Neuronal stem cell (in vitro differentiated cells): ENCODE measurements at regions not wholly inside any gene's neighbourhood (a gene's known extent, or its start where the extent isn't known, plus 50 kb on each side); places are given as distances from the start of the nearest gene placed in this dataset.

Source experiments
- DNase-seq: peaks from one replicate; pipeline ENCODE4 v3.0.0-alpha.2; 2013; ENCODE audit warnings: low spot score
- H2AFZ ChIP-seq: one replicate; pipeline ENCODE4 v1.6.1; 2013; ENCODE audit warnings: mild to moderate bottlenecking, low read length, inconsistent platforms
- H2AK5ac ChIP-seq: 2 replicates; pipeline ENCODE4 v1.6.1; 2013; ENCODE audit warnings: low read depth, mild to moderate bottlenecking, inconsistent platforms, low read length, moderate library complexity, mixed read lengths
- H2BK120ac ChIP-seq: 2 replicates; pipeline ENCODE4 v1.6.1; 2013; ENCODE audit warnings: low read depth, mild to moderate bottlenecking, inconsistent platforms, low read length, moderate library complexity, mixed read lengths
- H2BK12ac ChIP-seq: one replicate; pipeline ENCODE4 v1.6.1; 2013; ENCODE audit warnings: low read length, inconsistent platforms
- H2BK15ac ChIP-seq: 2 replicates; pipeline ENCODE4 v1.6.1; 2013; ENCODE audit warnings: mild to moderate bottlenecking, low read length, inconsistent platforms, mixed read lengths
- H2BK5ac ChIP-seq: one replicate; pipeline ENCODE4 v1.6.1; 2013; ENCODE audit warnings: inconsistent platforms, mild to moderate bottlenecking, low read length, moderate library complexity
- H3K14ac ChIP-seq: one replicate; pipeline ENCODE4 v1.6.1; 2013; ENCODE audit warnings: low read length, inconsistent platforms
- H3K18ac ChIP-seq: 2 replicates; pipeline ENCODE4 v1.6.1; 2013; ENCODE audit warnings: low read length, inconsistent platforms
- H3K23ac ChIP-seq: 2 replicates; pipeline ENCODE4 v1.6.1; 2013; ENCODE audit warnings: low read depth, mild to moderate bottlenecking, mixed read lengths, low read length, inconsistent platforms; ENCODE audit not compliant: poor library complexity
- H3K27ac ChIP-seq: replicated peaks from 3 replicates; pipeline ENCODE4 v1.5.1; 2013; ENCODE audit warnings: low read length, inconsistent platforms
- H3K27me3 ChIP-seq, 3 experiments: 2 replicates each; pipeline ENCODE4 v1.6.1; 2013; ENCODE audit warnings: low read length in 3 of 3, mild to moderate bottlenecking in 2 of 3, inconsistent platforms in 1 of 3, low read depth in 1 of 3, mixed read lengths in 1 of 3, moderate library complexity in 1 of 3; ENCODE audit not compliant: control insufficient read depth in 3 of 3, insufficient read depth in 3 of 3
- H3K36me3 ChIP-seq, 2 donors: replicated peaks in 1 of 2; 2 replicates each; pipeline ENCODE4 v1.6.1; 2013; ENCODE audit warnings: low read length in 2 of 2; ENCODE audit not compliant: control insufficient read depth in 2 of 2, insufficient read depth in 2 of 2
- H3K4ac ChIP-seq: 2 replicates; pipeline ENCODE4 v1.6.1; 2013; ENCODE audit warnings: inconsistent platforms, mild to moderate bottlenecking, low read length, moderate library complexity
- H3K4me1 ChIP-seq, 2 donors: 1 replicate in 1 of 2; 2 replicates in 1 of 2; pipeline ENCODE4 v1.6.1; 2013; ENCODE audit warnings: low read length in 2 of 2, low read depth in 1 of 2; ENCODE audit not compliant: control insufficient read depth in 2 of 2, insufficient read depth in 1 of 2
- H3K4me2 ChIP-seq: one replicate; pipeline ENCODE4 v1.6.1; 2013; ENCODE audit warnings: mild to moderate bottlenecking, low read length, inconsistent platforms; ENCODE audit not compliant: insufficient read depth, poor library complexity, severe bottlenecking
- H3K4me3 ChIP-seq, 2 donors: 2 replicates each; pipeline ENCODE4 v1.5.1; 2013; ENCODE audit warnings: low read length in 2 of 2, mild to moderate bottlenecking in 2 of 2, inconsistent platforms in 1 of 2, moderate library complexity in 1 of 2
- H3K79me1 ChIP-seq: one replicate; pipeline ENCODE4 v1.6.1; 2013; ENCODE audit warnings: low read depth, mild to moderate bottlenecking, inconsistent platforms, low read length, moderate library complexity
- H3K9ac ChIP-seq: one replicate; pipeline ENCODE4 v1.6.1; 2013; ENCODE audit warnings: mild to moderate bottlenecking, low read depth, low read length, inconsistent platforms; ENCODE audit not compliant: poor library complexity
- H3K9me3 ChIP-seq, 2 donors: replicated peaks in 1 of 2; 2 replicates each; pipeline versions ENCODE3 to v1.6.1; 2013; ENCODE audit warnings: low read length in 2 of 2, mild to moderate bottlenecking in 2 of 2, inconsistent platforms in 1 of 2, low read depth in 1 of 2, mixed read lengths in 1 of 2, moderate library complexity in 1 of 2; ENCODE audit not compliant: control insufficient read depth in 2 of 2, insufficient read depth in 1 of 2
- H4K8ac ChIP-seq: one replicate; pipeline ENCODE4 v1.6.1; 2013; ENCODE audit warnings: low read depth, mild to moderate bottlenecking, inconsistent platforms, low read length, moderate library complexity
- H4K91ac ChIP-seq: one replicate; pipeline ENCODE4 v1.6.1; 2013; ENCODE audit warnings: low read length, low read depth, mild to moderate bottlenecking, inconsistent platforms; ENCODE audit not compliant: poor library complexity
- WGBS, 2 donors: extraction: QIAGEN DNeasy Blood & Tissue Kit; methylation state at CpG; one replicate each; pipeline ENCODE4 v1.1.7; 2013; ENCODE audit warnings: missing lambda C conversion rate in 2 of 2, mixed read lengths in 1 of 2; ENCODE audit not compliant: insufficient read length in 2 of 2, insufficient replicate concordance in 1 of 2; ENCODE audit errors: extremely low coverage in 2 of 2; 5-methylcytosine and 5-hydroxymethylcytosine counted together

GRCh38 chr7:123343611-123344010 lies 143.8 kb upstream of the SLC13A1 start:
- no peak overlapping the region for H3K18ac ChIP-seq
- no peak overlapping the region for H4K8ac ChIP-seq
- peaks cover 0 to 3% of the 10 kb centered on the region in 2 donors for H3K4me1 ChIP-seq
- no peak overlapping the region for H3K4me3 ChIP-seq
- no peak overlapping the region for H3K27ac ChIP-seq
- H3K27me3 ChIP-seq = no peaks in the 10 kb centered on the region
- H2BK5ac ChIP-seq = no peak overlapping the region
- H3K79me1 ChIP-seq = no peaks in the 10 kb centered on the region
- H3K23ac ChIP-seq = no peak overlapping the region
- DNase-seq = no peak
- H3K14ac ChIP-seq = no peak overlapping the region
- H3K9ac ChIP-seq = no peak overlapping the region
- H2BK120ac ChIP-seq = no peak overlapping the region
- peak overlapping the region; percentile 49 for H2AFZ ChIP-seq
- H2BK15ac ChIP-seq = no peak overlapping the region
- H3K9me3 ChIP-seq = no peaks in the 10 kb centered on the region
- no peak overlapping the region for H2BK12ac ChIP-seq
- H3K4me2 ChIP-seq = no peak overlapping the region
- H4K91ac ChIP-seq = no peak overlapping the region
- WGBS, 2 donors = no CpG with 5 or more reads among the region's 1 CpG
- H3K36me3 ChIP-seq = no peaks in the 10 kb centered on the region
- H3K4ac ChIP-seq = no peak overlapping the region
- no peak overlapping the region for H2AK5ac ChIP-seq

GRCh38 chr7:123341102-123341501 lies 141.3 kb upstream of the SLC13A1 start:
- no peak overlapping the region for H4K91ac ChIP-seq
- no peak overlapping the region for H3K14ac ChIP-seq
- H2BK120ac ChIP-seq = no peak overlapping the region
- no peak overlapping the region for H2BK5ac ChIP-seq
- H3K9ac ChIP-seq = no peak overlapping the region
- H2BK15ac ChIP-seq = no peak overlapping the region
- no peak overlapping the region for H3K4me3 ChIP-seq
- no peaks in the 10 kb centered on the region for H3K9me3 ChIP-seq
- no peak overlapping the region for H2AFZ ChIP-seq
- H3K27ac ChIP-seq = no peak overlapping the region
- H3K4me1 ChIP-seq = no peaks in the 10 kb centered on the region
- no peak for DNase-seq
- H2BK12ac ChIP-seq = no peak overlapping the region
- H3K4me2 ChIP-seq = no peak overlapping the region
- H3K4ac ChIP-seq = no peak overlapping the region
- H3K36me3 ChIP-seq = no peaks in the 10 kb centered on the region
- no CpG with 5 or more reads among the region's 1 CpG for WGBS, 2 donors
- no peak overlapping the region for H3K23ac ChIP-seq
- H3K79me1 ChIP-seq = no peaks in the 10 kb centered on the region
- no peak overlapping the region for H3K18ac ChIP-seq
- no peaks in the 10 kb centered on the region for H3K27me3 ChIP-seq
- no peak overlapping the region for H4K8ac ChIP-seq
- no peak overlapping the region for H2AK5ac ChIP-seq

GRCh38 chr7:123338688-123339087 lies 138.9 kb upstream of the SLC13A1 start:
- Histone ChIP-seq H3K27me3 (no peaks in the 10 kb centered on the region), H3K27ac (no peak overlapping the region), H3K23ac (no peak overlapping the region), H3K4me3 (no peak overlapping the region), H4K8ac (no peak overlapping the region), H3K36me3 (no peaks in the 10 kb centered on the region), H2BK15ac (no peak overlapping the region), H3K14ac (no peak overlapping the region), H3K4me1 (no peaks in the 10 kb centered on the region), H3K4me2 (no peak overlapping the region), H2BK5ac (no peak overlapping the region), H3K9me3 (no peaks in the 10 kb centered on the region), H2AK5ac (no peak overlapping the region), H3K9ac (no peak overlapping the region), H2AFZ (no peak overlapping the region), H4K91ac (no peak overlapping the region), H2BK12ac (no peak overlapping the region), H3K4ac (no peak overlapping the region), H2BK120ac (no peak overlapping the region), H3K18ac (no peak overlapping the region), H3K79me1 (no peaks in the 10 kb centered on the region)
- DNase-seq = no peak

DNA sequence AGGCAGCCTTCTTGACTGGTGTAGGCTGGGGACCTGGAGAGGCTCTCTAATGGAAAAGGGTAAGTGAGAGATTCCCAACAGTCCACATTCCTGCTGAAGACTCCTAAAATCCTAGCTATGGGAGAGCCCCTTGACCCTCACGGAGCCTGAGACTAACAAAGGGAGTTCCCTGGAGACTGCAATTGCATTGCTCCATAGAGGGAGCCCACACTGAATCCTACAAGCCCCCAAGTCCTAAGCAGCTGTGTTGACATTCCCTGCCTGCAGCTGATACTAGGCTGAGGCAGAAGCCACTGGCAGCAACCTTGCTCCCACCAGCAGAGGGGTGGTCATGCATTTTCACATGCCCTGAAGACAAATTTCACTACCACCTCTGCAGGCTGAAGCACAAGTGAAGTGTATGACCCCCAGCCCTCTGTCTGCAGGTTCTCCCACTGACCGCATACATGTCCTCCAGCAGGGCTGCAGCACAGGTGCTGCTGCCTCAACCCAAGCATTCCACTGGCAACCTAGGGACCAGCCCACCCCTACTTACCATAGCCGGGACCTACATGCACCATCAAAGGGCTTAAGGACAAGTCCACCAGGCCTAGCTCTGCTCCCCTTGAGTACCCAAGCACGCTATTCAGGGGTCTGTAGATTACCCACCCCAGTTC lies 130.3 kb upstream of the SLC13A1 start:
- Histone ChIP-seq H3K4me2 (no peak overlapping the region), H2BK12ac (no peak overlapping the region), H3K4ac (no peak overlapping the region), H3K36me3 (no peaks in the 10 kb centered on the region), H2AFZ (no peak overlapping the region), H3K4me3 (no peak overlapping the region), H4K91ac (no peak overlapping the region), H3K27ac (no peak overlapping the region), H3K4me1 (no peaks in the 10 kb centered on the region), H3K18ac (no peak overlapping the region), H2BK5ac (no peak overlapping the region), H3K23ac (no peak overlapping the region), H4K8ac (no peak overlapping the region), H3K9ac (no peak overlapping the region), H2BK15ac (no peak overlapping the region), H3K9me3 (peaks cover 0 to 5% of the 10 kb centered on the region in 2 donors), H2BK120ac (no peak overlapping the region), H2AK5ac (no peak overlapping the region), H3K27me3 (no peaks in the 10 kb centered on the region), H3K14ac (no peak overlapping the region), H3K79me1 (no peaks in the 10 kb centered on the region)
- no peak for DNase-seq
- WGBS, 2 donors = no CpG with 5 or more reads among the region's 4 CpGs
